Smooth muscle cell (in vitro differentiated cells): ENCODE measurements at regions not wholly inside any gene's neighbourhood (a gene's known extent, or its start where the extent isn't known, plus 50 kb on each side); places are given as distances from the start of the nearest gene placed in this dataset.

Experiments
- DNase-seq: peaks from one replicate; lab custom pipeline; 2025; ENCODE audit not compliant: unreplicated experiment; lab: John Stamatoyannopoulos, UW
- H2AFZ ChIP-seq: fragments of 200-600 bp; sonication (generic); 2 replicates; pipeline ENCODE4 v1.6.0; 2016; ENCODE audit warnings: antibody characterized with exemption, low read depth, mild to moderate bottlenecking
- H3F3A ChIP-seq: fragments of 200-600 bp; sonication (generic); 2 replicates; pipeline ENCODE4 v1.6.0; 2017; ENCODE audit warnings: antibody characterized with exemption, low read depth
- H3K27ac ChIP-seq: fragments of 200-600 bp; sonication (generic); 2 replicates; pipeline ENCODE4 v1.5.1; 2016; ENCODE audit warnings: low read depth, mild to moderate bottlenecking
- H3K27me3 ChIP-seq: fragments of 200-600 bp; sonication (generic); 2 replicates; pipeline ENCODE4 v1.6.1; 2016; ENCODE audit warnings: low read depth, mild to moderate bottlenecking
- H3K36me3 ChIP-seq: fragments of 200-600 bp; sonication (generic); 2 replicates; pipeline ENCODE4 v1.5.1; 2016; ENCODE audit warnings: low read depth
- H3K4me1 ChIP-seq: fragments of 200-600 bp; sonication (generic); 2 replicates; pipeline ENCODE4 v1.5.1; 2016; ENCODE audit warnings: low read depth
- H3K4me2 ChIP-seq: fragments of 200-600 bp; sonication (generic); 2 replicates; pipeline ENCODE4 v1.6.0; 2016; ENCODE audit warnings: mild to moderate bottlenecking
- H3K4me3 ChIP-seq: fragments of 200-600 bp; sonication (generic); 2 replicates; pipeline ENCODE4 v1.5.1; 2016; ENCODE audit warnings: mild to moderate bottlenecking
- H3K79me2 ChIP-seq: fragments of 200-600 bp; sonication (generic); 2 replicates; pipeline ENCODE4 v1.6.0; 2016; ENCODE audit warnings: low read depth, mild to moderate bottlenecking
- H3K9ac ChIP-seq: fragments of 200-600 bp; sonication (generic); 2 replicates; pipeline ENCODE4 v1.6.0; 2016; ENCODE audit warnings: low read depth
- H3K9me3 ChIP-seq: fragments of 200-600 bp; sonication (generic); replicated peaks from 2 replicates; pipeline ENCODE4 v1.5.1; 2016; ENCODE audit warnings: low read depth
- H4K20me1 ChIP-seq: fragments of 200-600 bp; sonication (generic); 2 replicates; pipeline ENCODE4 v1.6.0; 2016; ENCODE audit warnings: low read depth
- WGBS: methylation state at CpG from one replicate; pipeline ENCODE4 v1.1.7; 2016; ENCODE audit warnings: low lambda C conversion rate; 5-methylcytosine and 5-hydroxymethylcytosine counted together
- TF ChIP-seq, protein P1 (sequence below): fragments of 200-600 bp; sonication (generic); IDR thresholded peaks from 2 replicates; pipeline ENCODE4 v1.5.1; 2017; ENCODE audit warnings: borderline replicate concordance, mild to moderate bottlenecking, antibody characterized with exemption; ENCODE audit not compliant: insufficient read depth, poor library complexity, severe bottlenecking

DNA sequence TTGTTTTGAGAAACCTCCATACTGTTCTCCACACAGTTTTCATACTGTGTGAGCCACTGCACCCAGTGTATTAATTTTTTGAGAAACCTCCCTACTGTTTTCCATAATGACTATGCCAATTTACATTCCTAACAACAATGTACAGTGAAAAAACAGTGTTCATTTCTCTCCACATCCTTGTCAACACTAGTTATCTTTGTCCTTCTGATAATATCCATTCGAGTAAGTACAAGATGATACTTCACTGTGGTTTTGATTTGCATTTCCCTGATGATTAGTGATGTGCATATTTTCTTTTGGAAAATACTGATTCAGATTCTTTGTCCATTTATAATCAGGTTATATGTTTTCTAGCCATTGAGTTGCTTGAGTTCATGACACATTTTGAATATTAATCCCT lies 462.0 kb downstream of the CDH11 start:
- WGBS: 76% methylated on average over 1 of the region's 1 CpG
- TF ChIP-seq, protein P1, sequence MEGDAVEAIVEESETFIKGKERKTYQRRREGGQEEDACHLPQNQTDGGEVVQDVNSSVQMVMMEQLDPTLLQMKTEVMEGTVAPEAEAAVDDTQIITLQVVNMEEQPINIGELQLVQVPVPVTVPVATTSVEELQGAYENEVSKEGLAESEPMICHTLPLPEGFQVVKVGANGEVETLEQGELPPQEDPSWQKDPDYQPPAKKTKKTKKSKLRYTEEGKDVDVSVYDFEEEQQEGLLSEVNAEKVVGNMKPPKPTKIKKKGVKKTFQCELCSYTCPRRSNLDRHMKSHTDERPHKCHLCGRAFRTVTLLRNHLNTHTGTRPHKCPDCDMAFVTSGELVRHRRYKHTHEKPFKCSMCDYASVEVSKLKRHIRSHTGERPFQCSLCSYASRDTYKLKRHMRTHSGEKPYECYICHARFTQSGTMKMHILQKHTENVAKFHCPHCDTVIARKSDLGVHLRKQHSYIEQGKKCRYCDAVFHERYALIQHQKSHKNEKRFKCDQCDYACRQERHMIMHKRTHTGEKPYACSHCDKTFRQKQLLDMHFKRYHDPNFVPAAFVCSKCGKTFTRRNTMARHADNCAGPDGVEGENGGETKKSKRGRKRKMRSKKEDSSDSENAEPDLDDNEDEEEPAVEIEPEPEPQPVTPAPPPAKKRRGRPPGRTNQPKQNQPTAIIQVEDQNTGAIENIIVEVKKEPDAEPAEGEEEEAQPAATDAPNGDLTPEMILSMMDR: no peak
- H3K27ac ChIP-seq: no peak overlapping the region
- H3K4me1 ChIP-seq: no peaks in the 10 kb centered on the region
- H3K4me3 ChIP-seq: no peak overlapping the region
- no peaks in the 10 kb centered on the region for H3K9me3 ChIP-seq
- H3K4me2 ChIP-seq: no peak overlapping the region
- H2AFZ ChIP-seq: no peak overlapping the region
- H4K20me1 ChIP-seq: no peaks in the 10 kb centered on the region
- no peaks in the 10 kb centered on the region for H3K27me3 ChIP-seq
- no peaks in the 10 kb centered on the region for H3K36me3 ChIP-seq
- no peak for DNase-seq
- H3K9ac ChIP-seq: no peak overlapping the region
- no peaks in the 10 kb centered on the region for H3K79me2 ChIP-seq
- no peaks in the 10 kb centered on the region for H3F3A ChIP-seq

- no peak for DNase-seq
- H3K4me3 ChIP-seq: no peak overlapping the region
- whole genome bisulfite sequencing: 78% methylated on average over 3 of the region's 3 CpGs
- TF ChIP-seq, protein P1: no peak
- H3K79me2 ChIP-seq: no peaks in the 10 kb centered on the region
- no peak overlapping the region for H3K4me2 ChIP-seq
- no peaks in the 10 kb centered on the region for H4K20me1 ChIP-seq
- H3F3A ChIP-seq: no peaks in the 10 kb centered on the region
- peak overlapping the region; percentile 17 for H3K27ac ChIP-seq
- H3K36me3 ChIP-seq: no peaks in the 10 kb centered on the region
- no peaks in the 10 kb centered on the region for H3K4me1 ChIP-seq
- no peaks in the 10 kb centered on the region for H3K27me3 ChIP-seq
- H3K9ac ChIP-seq: no peak overlapping the region
- peak overlapping the region; percentile 48 for H2AFZ ChIP-seq
- H3K9me3 ChIP-seq: no peaks in the 10 kb centered on the region
Observed at GRCh38 chr16:64657316-64658011, 464.4 kb downstream of the CDH11 start.

GRCh38 chr16:64656471-64656870 lies 465.4 kb downstream of the CDH11 start:
- H3K9ac ChIP-seq: no peak overlapping the region
- no peak for DNase-seq
- H4K20me1 ChIP-seq: no peaks in the 10 kb centered on the region
- peak overlapping the region; percentile 36 for H2AFZ ChIP-seq
- TF ChIP-seq, protein P1: no peak
- H3K4me1 ChIP-seq: no peaks in the 10 kb centered on the region
- H3F3A ChIP-seq: no peaks in the 10 kb centered on the region
- no peaks in the 10 kb centered on the region for H3K36me3 ChIP-seq
- no peaks in the 10 kb centered on the region for H3K79me2 ChIP-seq
- 84% methylated on average over 4 of the region's 4 CpGs for WGBS
- no peak overlapping the region for H3K4me3 ChIP-seq
- H3K27ac ChIP-seq: no peak overlapping the region
- no peak overlapping the region for H3K4me2 ChIP-seq
- H3K27me3 ChIP-seq: no peaks in the 10 kb centered on the region
- H3K9me3 ChIP-seq: no peaks in the 10 kb centered on the region

- H3K9ac ChIP-seq: no peak overlapping the region
- peak overlapping the region; percentile 39 for H2AFZ ChIP-seq
- H3K27me3 ChIP-seq: no peaks in the 10 kb centered on the region
- H3K4me2 ChIP-seq: no peak overlapping the region
- H3K4me1 ChIP-seq: no peaks in the 10 kb centered on the region
- no peaks in the 10 kb centered on the region for H3F3A ChIP-seq
- DNase-seq: no peak
- H3K79me2 ChIP-seq: no peaks in the 10 kb centered on the region
- no peak overlapping the region for H3K27ac ChIP-seq
- H4K20me1 ChIP-seq: no peaks in the 10 kb centered on the region
- TF ChIP-seq, protein P1: no peak
- H3K9me3 ChIP-seq: no peaks in the 10 kb centered on the region
- H3K4me3 ChIP-seq: no peak overlapping the region
- no peaks in the 10 kb centered on the region for H3K36me3 ChIP-seq
Observed at GRCh38 chr16:64654178-64654577, 467.7 kb downstream of the CDH11 start.
